UCSD-AML1 (cell line): ENCODE measurements at regions not wholly inside any gene's neighbourhood (a gene's known extent, or its start where the extent isn't known, plus 50 kb on each side); places are given as distances from the start of the nearest gene placed in this dataset.
"Not testable (repeated sequence)": the region's sequence is repeated elsewhere in the genome, so short reads cannot be mapped to it uniquely, and the experiment has no call there.

Experiments
- DNase-seq: peaks from one replicate; lab custom pipeline; 2025; ENCODE audit not compliant: unreplicated experiment; lab: John Stamatoyannopoulos, UW

GRCh38 chr15:31507573-31507972 lies 180.9 kb downstream of the KLF13 start:
- DNase-seq = not testable (repeated sequence)

DNA sequence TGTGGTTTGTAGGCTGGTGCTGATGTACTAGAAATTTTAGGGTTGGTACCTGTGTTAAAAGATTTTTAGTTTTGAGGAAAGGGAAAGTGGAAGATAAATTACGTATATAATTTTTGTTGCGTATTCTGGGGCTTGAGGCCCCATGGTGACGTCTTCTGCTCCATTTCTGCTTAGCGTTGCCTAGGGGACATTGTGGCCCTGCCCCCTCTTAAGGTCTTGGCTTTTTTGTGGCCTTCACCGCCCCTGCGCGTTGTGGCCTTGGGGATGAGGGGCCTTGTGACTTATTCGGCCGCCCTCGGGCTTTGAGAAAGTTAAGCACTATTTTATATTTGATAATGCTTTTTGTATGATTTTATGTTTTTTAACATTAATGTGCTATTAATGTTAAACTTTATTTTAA lies 182.0 kb downstream of the KLF13 start:
- no peak for DNase-seq

GRCh38 chr15:31510057-31510456 lies 183.4 kb downstream of the KLF13 start:
- no peak for DNase-seq

- no peak for DNase-seq
Observed at GRCh38 chr15:31511707-31512310, 185.2 kb downstream of the KLF13 start.

DNA sequence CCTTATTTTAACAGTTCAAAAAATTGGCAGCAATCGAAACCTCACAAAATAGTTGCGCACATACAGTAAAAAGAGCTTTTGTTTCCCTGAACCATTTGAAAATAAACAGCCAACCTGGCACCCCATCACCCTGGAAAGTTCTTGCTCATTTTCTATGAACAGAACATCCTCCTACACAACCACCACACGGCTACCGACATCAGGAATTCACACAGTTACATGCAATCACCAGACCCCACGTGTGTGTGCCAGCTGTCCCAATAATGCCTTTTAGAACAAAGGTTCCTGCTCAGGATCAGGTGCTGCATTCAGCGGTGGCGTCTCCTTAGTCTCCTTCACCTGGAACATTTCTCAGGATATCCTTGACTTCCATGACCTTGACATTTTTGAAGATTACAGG lies 186.5 kb downstream of the KLF13 start:
- no peak for DNase-seq

DNA sequence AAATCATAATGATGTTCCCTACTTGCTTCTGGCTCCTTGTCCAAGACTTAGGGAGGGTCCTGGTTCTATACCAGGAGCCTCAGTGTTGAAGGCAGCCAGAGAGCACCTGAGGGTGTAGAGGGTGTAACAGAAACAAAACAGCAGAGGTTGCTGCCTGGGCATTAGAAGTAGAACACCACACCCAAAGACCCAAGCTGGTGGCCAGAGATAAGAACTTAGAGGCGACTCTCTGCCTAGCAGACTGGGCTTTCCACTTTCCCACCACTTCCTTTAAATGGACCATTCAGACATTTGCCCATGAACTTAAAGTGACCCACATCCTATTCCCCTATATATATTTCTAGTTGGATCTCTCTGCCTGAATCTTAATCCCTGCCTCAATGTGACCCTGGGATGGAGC lies 189.8 kb downstream of the KLF13 start:
- DNase-seq = no peak

DNA sequence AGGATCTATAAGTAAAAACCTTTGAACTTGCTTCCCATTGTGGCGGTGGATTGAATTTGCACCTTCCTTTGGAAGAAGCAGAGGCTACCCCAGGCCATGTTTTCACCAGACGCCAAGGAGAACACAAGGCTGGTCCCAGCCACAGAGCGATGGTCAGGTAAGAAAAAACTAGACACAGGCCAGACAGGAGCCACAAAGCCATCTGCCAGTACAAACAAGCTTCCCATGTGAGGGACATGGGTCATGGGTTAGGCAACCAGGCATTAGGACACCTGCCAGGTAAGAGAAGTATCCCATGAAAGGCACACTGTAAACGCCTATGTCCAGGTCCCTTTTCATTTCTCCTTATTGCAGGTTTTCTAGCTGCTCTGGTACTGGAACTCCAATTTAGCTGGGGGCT lies 190.2 kb downstream of the KLF13 start:
- no peak for DNase-seq

DNA sequence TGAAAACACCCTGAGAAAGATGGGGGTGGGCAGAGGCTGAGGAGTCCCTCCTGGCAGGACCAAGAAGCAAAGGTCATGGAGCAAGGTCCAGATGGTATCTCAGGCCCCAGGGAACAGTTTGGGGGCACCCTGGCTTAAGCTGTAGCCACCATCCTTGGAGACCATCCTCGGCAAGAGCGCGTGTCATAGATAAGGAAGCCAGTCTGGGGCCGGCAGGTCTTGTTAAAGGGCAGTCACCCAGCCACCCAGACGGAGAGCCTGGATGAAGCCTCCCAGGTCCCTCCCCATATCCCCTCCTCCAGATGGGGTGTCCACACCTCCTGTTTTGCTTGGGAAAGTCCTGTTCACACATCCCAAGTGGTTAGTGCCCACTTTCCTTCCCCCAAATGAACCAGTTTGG lies 191.1 kb downstream of the KLF13 start:
- no peak for DNase-seq

- DNase-seq = no peak
Observed at GRCh38 chr15:31522028-31522427, 195.4 kb downstream of the KLF13 start.

- no peak for DNase-seq
Observed at GRCh38 chr15:31523027-31523654, 196.5 kb downstream of the KLF13 start.

DNA sequence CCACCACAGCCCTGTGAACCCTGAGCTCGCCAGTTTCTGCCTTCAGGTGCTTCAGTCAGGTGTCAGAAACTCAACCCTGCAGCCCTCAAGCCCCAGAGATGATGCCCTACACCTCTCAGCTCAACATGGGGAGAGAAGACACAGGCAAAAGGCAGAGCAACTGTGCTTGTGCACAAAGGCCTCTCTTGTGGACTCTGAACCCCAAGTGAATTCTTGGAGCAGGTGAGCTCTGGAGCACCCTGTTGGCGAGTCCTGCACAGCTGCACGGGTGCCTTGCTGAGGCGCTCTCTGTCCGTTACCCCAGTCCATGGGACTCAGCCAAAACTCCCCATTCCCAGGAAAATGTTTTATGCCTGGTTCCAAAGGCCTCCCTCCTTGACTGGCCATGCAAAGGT lies 197.0 kb downstream of the KLF13 start:
- no peak for DNase-seq

DNA sequence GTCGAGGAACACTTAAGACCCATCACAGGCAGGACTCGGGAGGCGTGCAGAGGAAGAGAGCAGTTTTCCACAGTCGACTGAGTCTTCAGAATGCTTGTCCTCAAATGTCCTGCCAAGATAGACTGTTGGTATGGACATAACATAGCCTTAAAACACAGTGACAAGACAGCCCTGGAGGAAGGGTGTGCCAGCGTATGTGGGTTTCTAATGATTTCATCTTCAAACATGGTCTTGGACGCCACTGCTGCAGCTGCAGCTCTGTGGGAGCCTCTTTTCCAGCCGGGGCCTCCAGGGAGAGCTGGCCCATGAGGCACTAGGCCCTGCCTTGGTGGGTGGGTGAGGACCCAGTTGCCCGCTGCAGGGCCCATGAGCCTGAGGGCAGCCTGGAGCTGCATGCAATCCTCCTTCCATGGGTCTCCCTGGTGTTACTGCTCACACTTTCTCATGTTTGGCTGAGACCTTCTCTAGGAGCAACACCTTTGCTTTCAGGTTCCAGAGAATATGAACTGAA lies 198.6 kb downstream of the KLF13 start:
- DNase-seq = no peak

- no peak for DNase-seq
Observed at GRCh38 chr15:31525988-31526665, 199.5 kb downstream of the KLF13 start.

DNA sequence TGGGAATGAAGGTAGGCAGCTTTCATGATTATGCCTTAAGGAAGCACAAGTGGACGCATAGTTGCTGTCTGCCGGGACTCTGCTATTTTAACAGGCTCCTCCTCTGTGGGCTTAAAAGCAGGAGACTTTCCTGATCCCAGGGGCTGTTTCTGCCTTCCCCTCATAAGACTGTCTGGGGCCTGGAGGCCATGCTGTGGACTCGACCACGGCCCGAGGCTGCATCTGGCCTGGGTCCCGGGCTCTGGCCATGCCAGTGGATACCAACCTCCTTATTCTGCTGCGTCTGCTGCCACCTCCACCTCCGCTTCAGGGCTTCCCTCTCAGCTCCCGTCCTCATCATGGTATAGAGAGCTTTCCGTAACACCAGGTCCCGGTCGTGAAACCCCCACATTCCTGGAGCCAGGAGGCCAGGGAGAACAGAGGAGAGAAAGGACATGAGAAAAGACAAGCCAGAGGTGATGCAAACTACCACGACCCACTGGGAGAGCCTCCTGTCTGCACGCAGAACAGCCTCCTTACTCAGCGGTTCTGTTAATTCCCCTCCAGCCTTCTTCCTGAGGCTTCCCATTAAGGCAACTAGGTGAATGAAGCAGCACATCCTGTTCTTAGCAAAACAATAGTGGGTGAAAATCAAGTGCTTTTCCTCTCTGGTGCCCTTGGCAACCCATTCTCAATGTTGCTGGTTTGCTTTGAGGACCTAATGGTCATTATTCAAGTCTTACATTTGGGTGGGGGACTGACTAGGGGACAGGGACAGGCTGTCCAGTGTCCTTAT lies 200.5 kb downstream of the KLF13 start:
- DNase-seq = no peak

GRCh38 chr15:31528846-31529245 lies 202.2 kb downstream of the KLF13 start:
- no peak for DNase-seq

GRCh38 chr15:31537770-31538592 lies 211.3 kb downstream of the KLF13 start:
- no peak for DNase-seq

DNA sequence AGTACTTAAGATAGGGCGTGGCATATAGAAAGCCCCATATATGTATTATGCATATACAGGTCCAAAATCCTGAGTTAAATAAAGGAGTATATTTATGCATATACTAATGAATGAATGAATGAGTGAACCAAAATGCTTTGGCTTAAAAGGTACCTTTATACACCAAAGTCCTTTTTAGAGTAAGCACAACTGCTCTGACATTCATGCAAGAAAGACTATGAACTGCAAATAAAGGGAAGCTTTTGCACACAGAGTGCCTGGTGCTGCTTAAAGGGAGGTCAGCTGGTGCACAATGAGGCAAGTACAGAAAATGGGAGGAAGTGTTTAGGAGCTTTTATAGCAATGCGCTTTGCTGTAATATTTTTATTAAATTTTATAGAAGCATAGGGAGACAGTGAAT lies 214.0 kb downstream of the KLF13 start:
- no peak for DNase-seq

GRCh38 chr15:31544361-31544760 lies 217.7 kb downstream of the KLF13 start:
- DNase-seq = no peak

DNA sequence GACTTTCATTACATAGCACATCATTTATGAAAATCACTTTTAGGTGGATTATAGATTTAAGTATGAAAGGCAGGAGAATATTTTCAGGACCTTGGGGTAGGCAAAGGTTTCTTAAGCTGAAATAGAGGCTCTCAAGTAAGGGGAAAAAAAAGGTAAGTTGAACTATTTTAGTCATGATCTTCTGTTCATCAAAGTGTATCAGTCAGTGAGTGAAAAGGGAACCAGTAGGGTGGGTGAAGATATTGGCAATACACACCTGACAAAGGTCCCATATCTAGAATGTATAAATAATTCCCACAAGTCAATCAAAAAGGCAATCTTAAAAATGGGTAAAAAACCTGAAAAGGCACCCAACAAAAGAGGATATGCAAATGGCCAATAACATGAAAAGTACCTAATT lies 218.6 kb downstream of the KLF13 start:
- no peak for DNase-seq

DNA sequence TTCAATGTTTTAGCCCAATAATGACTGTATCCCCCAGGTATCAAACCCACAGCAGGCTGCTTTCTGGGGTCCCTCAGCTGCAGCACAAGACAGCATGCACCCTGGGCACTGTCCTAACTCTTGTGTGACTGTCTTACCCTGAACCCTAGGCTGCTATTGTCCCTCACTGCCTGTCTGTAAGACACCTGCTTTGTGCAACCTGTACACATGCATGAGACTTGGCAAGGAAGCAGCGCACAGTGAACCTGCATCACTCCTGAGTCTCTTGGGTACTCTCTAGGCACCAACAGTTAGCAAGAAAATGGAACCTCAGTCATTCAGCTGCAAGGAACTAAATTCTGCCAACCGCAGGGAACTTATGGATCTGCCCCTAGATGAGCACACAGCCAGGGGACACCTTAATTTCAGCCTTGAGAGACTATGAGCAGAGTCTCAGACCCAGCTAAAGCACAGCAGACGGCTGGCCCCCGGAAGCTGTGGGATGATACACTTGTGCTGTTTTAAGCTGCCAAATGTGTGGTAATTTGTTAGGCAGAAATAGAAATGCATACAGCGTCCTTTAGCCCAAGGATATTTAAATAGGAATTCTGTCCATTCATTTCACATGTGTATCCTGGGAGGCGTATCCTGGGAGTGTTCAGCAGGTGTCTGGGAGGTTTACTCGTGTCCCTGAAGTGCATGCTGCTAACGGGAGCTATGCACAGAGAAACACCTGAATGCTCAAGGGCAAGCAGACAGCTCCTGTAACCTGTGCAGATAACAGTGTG lies 223.8 kb downstream of the KLF13 start:
- DNase-seq = no peak
